Heart right ventricle (tissue), 16 donors: ENCODE measurements at regions not wholly inside any gene's neighbourhood (a gene's known extent, or its start where the extent isn't known, plus 50 kb on each side); places are given as distances from the start of the nearest gene placed in this dataset.

Experiments
- ATAC-seq, 8 donors: fragments of 200-7000 bp; cut with Tn5 transposase; one replicate each; pipeline ENCODE4 v1.9.1; 2020; ENCODE audit warnings: mild to moderate bottlenecking in 8 of 8, moderate library complexity in 8 of 8, moderate number of reproducible peaks in 1 of 8
- DNase-seq, 2 donors: peaks; one replicate each; pipeline ENCODE4 v3.0.0-alpha.2; 2020
- H3K27ac ChIP-seq, 10 donors: fragments of 200-600 bp; sonication (generic) in 2 of 10; one replicate each; pipeline versions ENCODE4 v1.5.0 to v1.8.0; 2020 to 2022; ENCODE audit warnings: mild to moderate bottlenecking in 3 of 10
- H3K27me3 ChIP-seq, 7 donors: fragments of 200-600 bp; one replicate each; pipeline ENCODE4 v1.8.0; 2021 to 2022; ENCODE audit warnings: mild to moderate bottlenecking in 2 of 7
- H3K36me3 ChIP-seq, 9 donors: fragments of 200-600 bp; sonication (generic) in 1 of 9; one replicate each; pipeline versions ENCODE4 v1.5.0 to v1.8.0; 2020 to 2022; ENCODE audit warnings: mild to moderate bottlenecking in 2 of 9
- H3K4me1 ChIP-seq, 9 donors: fragments of 200-600 bp; sonication (generic) in 1 of 9; one replicate each; pipeline versions ENCODE4 v1.5.0 to v1.8.0; 2020 to 2022; ENCODE audit warnings: mild to moderate bottlenecking in 4 of 9
- H3K4me3 ChIP-seq, 10 donors: fragments of 200-600 bp; sonication (generic) in 2 of 10; one replicate each; pipeline versions ENCODE4 v1.5.0 to v1.8.0; 2020 to 2022; ENCODE audit warnings: mild to moderate bottlenecking in 7 of 10, moderate library complexity in 2 of 10
- H3K9me3 ChIP-seq, 11 donors: fragments of 200-600 bp in 10 of 11; sonication (generic) in 2 of 11; one replicate each; pipeline versions ENCODE4 v1.5.0 to v1.8.0; 2013 to 2022; ENCODE audit warnings: mild to moderate bottlenecking in 2 of 11, control low read depth in 1 of 11, moderate library complexity in 1 of 11
- WGBS, 2 donors: extraction: QIAGEN DNeasy Blood & Tissue Kit; methylation state at CpG; one replicate each; pipeline ENCODE4 v1.1.7; 2013; ENCODE audit warnings: inconsistent platforms in 1 of 2; 5-methylcytosine and 5-hydroxymethylcytosine counted together
- intact Hi-C, 10 donors: fragments of 100-400 bp; cut with DNase I; formaldehyde crosslinking; loops; one replicate each; pipeline versions ENCODE4 v1.11.1 to v1.14.2; 2022
- TF ChIP-seq, protein P1 (sequence below), 9 donors: fragments of 200-600 bp; sonication (generic) in 2 of 9; IDR thresholded peaks; one replicate each; pipeline versions ENCODE4 v1.5.0 to v1.8.0; 2021 to 2022; ENCODE audit warnings: antibody characterized with exemption in 9 of 9, mild to moderate bottlenecking in 5 of 9, moderate library complexity in 1 of 9
- donor health status: Arrhythmogenic right ventricular cardiomyopathy.
- donor health status: ischemic (EF 13 %, LVEDD 7.1; RV severe dilation, severe dysfunction).
- donor health status: healthy with polysubstance abuse.
- donor health status: DM: no; HTN: yes; CAD: no.
- donor health status: DM: no; HTN: no; CAD: no.
- donor health status: ischemic (EF 25% LVEDD 6.9; RV normal size, moderate dysfunction).
- donor health status: ischemic (EF 25% LVEDD 5.7; RV mildly dilated, moderate dysfunction).
- donor health status: healthy.
- donor health status: DM: yes; HTN: yes; CAD: no.
- donor health status: Ischemic cardiomyopathy.
- donor health status: ischemic (EF 35%, LVEDD 5.7; RV mildly dilated, moderate dysfunction).
- donor health status: nonischemic (EF 11% LVEDD 7.7; RV severe dilation, severe dysfunction).
- donor health status: DM: yes; HTN: yes; CAD: no.
- donor health status: PGD.
- donor health status: ischemic (EF 29% LVEDD 5.4; RV normal size, mild dysfunction).
- donor health status: nonischemic (EF 23%, LVEDD 6.1; RV moderate dilation, normal function).

DNA sequence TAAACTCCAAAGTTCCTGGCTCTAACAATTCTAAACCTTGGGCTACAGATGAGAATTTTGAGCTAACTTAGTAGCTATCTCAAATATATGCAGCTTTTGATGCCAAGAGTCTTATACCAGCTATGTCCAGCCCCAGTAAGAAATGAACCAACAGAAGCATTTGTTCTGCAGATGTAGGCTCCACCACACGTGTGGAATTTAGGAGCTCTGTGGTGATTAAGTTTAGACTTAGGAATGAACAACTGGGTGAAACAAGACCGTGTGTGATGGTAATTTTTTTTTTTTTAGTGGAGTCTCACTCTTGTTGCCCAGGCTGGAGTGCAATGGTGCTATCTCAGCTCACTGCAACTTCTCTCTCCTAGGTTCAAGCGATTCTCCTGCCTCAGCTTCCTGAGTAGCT lies 179.7 kb downstream of the ANKRD30B start:
- Histone ChIP-seq H3K4me1 (peaks cover 0 to 13% (median 0%) of the 10 kb centered on the region in 9 donors), H3K36me3 (no peaks in the 10 kb centered on the region), H3K27ac (no peak overlapping the region), H3K4me3 (no peak overlapping the region), H3K9me3 (no peaks in the 10 kb centered on the region), H3K27me3 (peaks cover 0 to 3% (median 0%) of the 10 kb centered on the region in 7 donors)
- ATAC-seq (no peak), DNase-seq (no peak)
- 62 to 63% methylated on average over 3 of the region's 3 CpGs for WGBS, 2 donors
- intact Hi-C loops: no loop called here
- TF ChIP-seq, protein P1, sequence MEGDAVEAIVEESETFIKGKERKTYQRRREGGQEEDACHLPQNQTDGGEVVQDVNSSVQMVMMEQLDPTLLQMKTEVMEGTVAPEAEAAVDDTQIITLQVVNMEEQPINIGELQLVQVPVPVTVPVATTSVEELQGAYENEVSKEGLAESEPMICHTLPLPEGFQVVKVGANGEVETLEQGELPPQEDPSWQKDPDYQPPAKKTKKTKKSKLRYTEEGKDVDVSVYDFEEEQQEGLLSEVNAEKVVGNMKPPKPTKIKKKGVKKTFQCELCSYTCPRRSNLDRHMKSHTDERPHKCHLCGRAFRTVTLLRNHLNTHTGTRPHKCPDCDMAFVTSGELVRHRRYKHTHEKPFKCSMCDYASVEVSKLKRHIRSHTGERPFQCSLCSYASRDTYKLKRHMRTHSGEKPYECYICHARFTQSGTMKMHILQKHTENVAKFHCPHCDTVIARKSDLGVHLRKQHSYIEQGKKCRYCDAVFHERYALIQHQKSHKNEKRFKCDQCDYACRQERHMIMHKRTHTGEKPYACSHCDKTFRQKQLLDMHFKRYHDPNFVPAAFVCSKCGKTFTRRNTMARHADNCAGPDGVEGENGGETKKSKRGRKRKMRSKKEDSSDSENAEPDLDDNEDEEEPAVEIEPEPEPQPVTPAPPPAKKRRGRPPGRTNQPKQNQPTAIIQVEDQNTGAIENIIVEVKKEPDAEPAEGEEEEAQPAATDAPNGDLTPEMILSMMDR (IDR thresholded peaks at IDR 0.05): no peak

DNA sequence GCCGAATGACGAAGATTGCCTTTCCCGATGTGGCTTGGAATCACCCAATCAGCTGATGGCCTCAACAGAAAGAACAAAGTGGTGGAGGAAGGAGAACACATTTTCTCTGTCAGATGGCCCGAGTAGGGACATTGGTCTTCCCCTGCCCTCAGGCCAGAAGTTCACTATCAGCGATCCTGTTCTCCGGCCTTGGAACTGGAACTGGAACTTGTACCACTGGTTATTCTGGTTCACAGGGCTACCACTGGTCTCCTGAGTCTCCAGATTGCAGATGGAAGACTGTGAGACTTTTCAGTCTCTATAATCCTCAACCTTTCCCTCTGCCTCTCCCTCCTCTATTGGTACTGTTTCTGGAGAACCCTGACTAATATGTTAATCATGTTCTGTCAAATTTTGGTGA lies 180.4 kb downstream of the ANKRD30B start:
- TF ChIP-seq, protein P1 (IDR thresholded peaks at IDR 0.05): no peak
- Histone ChIP-seq H3K4me3 (no peak overlapping the region), H3K4me1 (peaks cover 0 to 13% (median 0%) of the 10 kb centered on the region in 9 donors), H3K36me3 (no peaks in the 10 kb centered on the region), H3K27ac (no peak overlapping the region), H3K9me3 (no peaks in the 10 kb centered on the region), H3K27me3 (peaks cover 0 to 3% (median 0%) of the 10 kb centered on the region in 7 donors)
- ATAC-seq: no peak
- WGBS, 2 donors: 89 to 91% methylated on average over 6 of the region's 6 CpGs
- DNase-seq: no peak
- intact Hi-C loops: no loop called here

DNA sequence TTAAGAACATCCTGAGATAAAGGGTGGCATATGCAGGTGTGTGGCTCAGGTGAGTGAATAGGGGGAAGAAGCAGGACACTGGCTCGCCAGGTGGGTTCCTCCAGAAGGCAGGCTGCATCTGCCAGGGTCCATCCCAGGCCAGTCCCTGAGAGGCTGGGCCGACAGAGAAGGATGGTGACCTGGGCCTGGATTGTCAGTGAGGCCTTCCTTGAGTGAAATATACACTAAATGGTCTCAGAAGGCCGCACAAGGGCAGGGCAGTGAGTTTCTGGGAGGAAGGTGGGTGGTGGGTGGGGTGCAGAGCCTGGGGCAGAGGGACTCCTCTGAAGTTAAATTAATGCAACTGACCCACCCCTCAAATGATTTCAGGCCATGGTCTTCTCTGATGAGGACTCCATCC lies 182.1 kb downstream of the ANKRD30B start:
- DNase-seq (no peak), ATAC-seq (no peak)
- H3K27ac ChIP-seq: no peak overlapping the region
- H3K4me1 ChIP-seq: peaks cover 0 to 6% (median 0%) of the 10 kb centered on the region in 9 donors
- H3K9me3 ChIP-seq: no peaks in the 10 kb centered on the region
- no peaks in the 10 kb centered on the region for H3K36me3 ChIP-seq
- H3K4me3 ChIP-seq: no peak overlapping the region
- TF ChIP-seq, protein P1 (IDR thresholded peaks at IDR 0.05): no peak
- H3K27me3 ChIP-seq: peaks cover 0 to 3% (median 0%) of the 10 kb centered on the region in 7 donors
- 60 to 73% methylated on average over 3 of the region's 3 CpGs for WGBS, 2 donors
- intact Hi-C loops: no loop called here

DNA sequence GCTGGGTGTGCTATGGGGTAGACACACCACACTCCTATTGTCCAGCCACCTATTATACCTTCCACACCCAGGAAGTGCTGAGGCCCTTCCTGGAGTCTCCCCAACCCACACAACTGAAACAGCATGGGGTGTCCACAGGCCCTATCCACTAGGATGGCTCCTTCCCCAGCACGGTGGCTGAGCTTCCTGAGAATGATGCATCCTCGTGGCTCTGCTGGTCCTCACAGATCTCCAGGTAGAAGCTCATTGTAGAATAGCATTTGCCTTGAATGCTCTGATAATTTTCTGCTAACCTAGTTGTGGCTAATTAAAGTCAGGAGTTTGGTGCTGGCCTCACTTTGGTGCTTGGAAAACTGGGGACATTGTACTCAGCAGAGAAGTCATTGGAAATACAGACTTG lies 182.6 kb downstream of the ANKRD30B start:
- no peak for ATAC-seq

More for the DNA sequence above, 182.6 kb downstream of the ANKRD30B start:
- H3K4me1 ChIP-seq: peaks cover 0 to 2% (median 0%) of the 10 kb centered on the region in 9 donors
- intact Hi-C loops: no loop called here
- H3K36me3 ChIP-seq: no peaks in the 10 kb centered on the region
- peaks cover 0 to 3% (median 0%) of the 10 kb centered on the region in 7 donors for H3K27me3 ChIP-seq
- H3K9me3 ChIP-seq: no peaks in the 10 kb centered on the region
- TF ChIP-seq, protein P1 (IDR thresholded peaks at IDR 0.05): no peak
- no peak overlapping the region for H3K4me3 ChIP-seq
- no peak for DNase-seq
- H3K27ac ChIP-seq: no peak overlapping the region
- WGBS, 2 donors: 70 to 76% methylated on average over 2 of the region's 2 CpGs
